CD4-positive, alpha-beta T cell (primary cell): ENCODE measurements at regions not wholly inside any gene's neighbourhood (a gene's known extent, or its start where the extent isn't known, plus 50 kb on each side); places are given as distances from the start of the nearest gene placed in this dataset.

Experiments
- ATAC-seq: fragments of 200-7000 bp; cut with Tn5 transposase; one replicate; pipeline ENCODE4 v1.10.0; 2022; ENCODE audit warnings: mild to moderate bottlenecking; ENCODE audit not compliant: poor library complexity
- CTCF ChIA-PET: fragments of 350-600 bp; sonication (Branson Sonifier 250); formaldehyde crosslinking; loops from one replicate; lab custom pipeline; 2021; ENCODE audit warnings: antibody characterized with exemption, inconsistent platforms; lab: Charles Lee
- POLR2A ChIA-PET: fragments of 350-600 bp; sonication (Branson Sonifier 250); formaldehyde crosslinking; loops from one replicate; lab custom pipeline; 2021; ENCODE audit warnings: antibody characterized with exemption, inconsistent platforms; lab: Charles Lee
- DNase-seq, 14 experiments: peaks; one replicate each; pipeline ENCODE4 v3.0.0-alpha.2; 2013 to 2020; ENCODE audit warnings: mixed read lengths in 2 of 14
- H3K27ac ChIP-seq, 2 donors: one replicate each; pipeline versions ENCODE4 v1.5.1 to v1.7.0; 2013; ENCODE audit warnings: low read length in 2 of 2, low read depth in 1 of 2, mild to moderate bottlenecking in 1 of 2
- H3K27me3 ChIP-seq, 2 experiments: 1 replicate in 1 of 2; 2 replicates in 1 of 2; pipeline versions ENCODE4 v1.6.1 to v1.7.0; 2013; ENCODE audit warnings: low read length in 2 of 2, control low read depth in 1 of 2, mild to moderate bottlenecking in 1 of 2, moderate library complexity in 1 of 2; ENCODE audit not compliant: insufficient read depth in 2 of 2, control insufficient read depth in 1 of 2
- H3K36me3 ChIP-seq: one replicate; pipeline ENCODE4 v1.6.1; 2013; ENCODE audit warnings: low read length, control low read depth; ENCODE audit not compliant: insufficient read depth
- H3K4me1 ChIP-seq: one replicate; pipeline ENCODE4 v1.6.1; 2013; ENCODE audit warnings: low read length, control low read depth; ENCODE audit not compliant: insufficient read depth
- H3K4me3 ChIP-seq: one replicate; pipeline ENCODE4 v1.5.1; 2013; ENCODE audit warnings: mild to moderate bottlenecking, low read length, moderate library complexity
- H3K9me3 ChIP-seq, 2 experiments: 1 replicate in 1 of 2; 2 replicates in 1 of 2; pipeline versions ENCODE4 v1.6.1 to v1.7.0; 2013; ENCODE audit warnings: low read length in 2 of 2, mild to moderate bottlenecking in 2 of 2, control low read depth in 1 of 2, moderate library complexity in 1 of 2; ENCODE audit not compliant: control insufficient read depth in 1 of 2, insufficient read depth in 1 of 2
- H3K27ac Mint-ChIP-seq: one replicate; pipeline ENCODE4 v1.8.0; 2020; ENCODE audit warnings: mixed read lengths
- H3K27me3 Mint-ChIP-seq: one replicate; pipeline ENCODE4 v1.8.0; 2021; ENCODE audit warnings: mixed read lengths
- H3K36me3 Mint-ChIP-seq: one replicate; pipeline ENCODE4 v1.8.0; 2021; ENCODE audit warnings: low read depth, mixed read lengths
- H3K4me1 Mint-ChIP-seq: one replicate; pipeline ENCODE4 v1.8.0; 2021; ENCODE audit warnings: low read depth, mixed read lengths
- H3K4me3 Mint-ChIP-seq: one replicate; pipeline ENCODE4 v1.8.0; 2020; ENCODE audit warnings: mild to moderate bottlenecking, mixed read lengths
- H3K9me3 Mint-ChIP-seq: one replicate; pipeline ENCODE4 v1.8.0; 2020; ENCODE audit warnings: mixed read lengths
- intact Hi-C, 2 experiments: fragments of 100-400 bp; cut with DNase I in 1 of 2; cut with micrococcal nuclease in 1 of 2; formaldehyde crosslinking; loops; one replicate each; pipeline versions ENCODE4 v1.15.1 to v1.9.0; 2023 to 2025; cut with DNase I, micrococcal nuclease
- TF ChIP-seq, protein P1 (sequence below): fragments of 200-600 bp; IDR thresholded peaks from one replicate; pipeline ENCODE4 v1.8.0; 2022; ENCODE audit warnings: antibody characterized with exemption, mild to moderate bottlenecking

DNA sequence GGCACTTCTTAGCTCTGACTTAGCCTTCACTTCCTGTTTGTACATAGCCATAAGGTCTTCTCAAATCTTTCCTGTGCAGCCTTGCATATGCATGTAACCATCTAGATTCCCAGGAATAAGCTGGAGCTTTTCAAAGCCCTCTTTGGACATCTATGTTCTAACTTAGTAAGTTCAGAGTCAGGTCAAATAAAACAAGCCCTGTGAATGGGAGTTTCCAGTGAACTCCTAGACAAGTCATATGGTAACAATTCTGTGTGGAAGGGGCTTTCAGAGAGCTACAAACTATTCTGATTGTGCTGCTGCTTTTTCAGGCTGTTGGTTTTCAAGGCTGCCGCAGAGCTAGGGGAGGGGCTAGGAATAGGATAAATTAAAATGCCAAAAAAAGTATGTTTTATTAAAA lies 208.4 kb upstream of the AKR1E2 start:
- Histone ChIP-seq H3K36me3 (no peaks in the 10 kb centered on the region), H3K27me3 (peaks cover 0 to 15% of the 10 kb centered on the region in 2 experiments), H3K4me1 (no peaks in the 10 kb centered on the region), H3K9me3 (peaks cover 4 to 13% of the 10 kb centered on the region in 2 experiments), H3K4me3 (no peak overlapping the region), H3K27ac (no peak overlapping the region)
- H3K27ac Mint-ChIP-seq: no peak overlapping the region
- intact Hi-C loops: no loop called here
- DNase-seq: no peak
- H3K27me3 Mint-ChIP-seq: peaks cover 6% of the 10 kb centered on the region
- TF ChIP-seq, protein P1, sequence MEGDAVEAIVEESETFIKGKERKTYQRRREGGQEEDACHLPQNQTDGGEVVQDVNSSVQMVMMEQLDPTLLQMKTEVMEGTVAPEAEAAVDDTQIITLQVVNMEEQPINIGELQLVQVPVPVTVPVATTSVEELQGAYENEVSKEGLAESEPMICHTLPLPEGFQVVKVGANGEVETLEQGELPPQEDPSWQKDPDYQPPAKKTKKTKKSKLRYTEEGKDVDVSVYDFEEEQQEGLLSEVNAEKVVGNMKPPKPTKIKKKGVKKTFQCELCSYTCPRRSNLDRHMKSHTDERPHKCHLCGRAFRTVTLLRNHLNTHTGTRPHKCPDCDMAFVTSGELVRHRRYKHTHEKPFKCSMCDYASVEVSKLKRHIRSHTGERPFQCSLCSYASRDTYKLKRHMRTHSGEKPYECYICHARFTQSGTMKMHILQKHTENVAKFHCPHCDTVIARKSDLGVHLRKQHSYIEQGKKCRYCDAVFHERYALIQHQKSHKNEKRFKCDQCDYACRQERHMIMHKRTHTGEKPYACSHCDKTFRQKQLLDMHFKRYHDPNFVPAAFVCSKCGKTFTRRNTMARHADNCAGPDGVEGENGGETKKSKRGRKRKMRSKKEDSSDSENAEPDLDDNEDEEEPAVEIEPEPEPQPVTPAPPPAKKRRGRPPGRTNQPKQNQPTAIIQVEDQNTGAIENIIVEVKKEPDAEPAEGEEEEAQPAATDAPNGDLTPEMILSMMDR: no peak
- H3K36me3 Mint-ChIP-seq: no peaks in the 10 kb centered on the region
- no peak for ATAC-seq
- H3K9me3 Mint-ChIP-seq: peaks cover 16% of the 10 kb centered on the region
- ChIA-PET POLR2A (interaction anchor here (1.2 kb wide), 1 partner anchor 8 kb away, joined by 4 read pairs; no protein-coding TSS in a partner anchor), CTCF (interaction anchor here (1.4 kb wide), 1 partner anchor 16 kb away, joined by 4 read pairs; no protein-coding TSS in a partner anchor)
- no peak overlapping the region for H3K4me3 Mint-ChIP-seq
- no peaks in the 10 kb centered on the region for H3K4me1 Mint-ChIP-seq

DNA sequence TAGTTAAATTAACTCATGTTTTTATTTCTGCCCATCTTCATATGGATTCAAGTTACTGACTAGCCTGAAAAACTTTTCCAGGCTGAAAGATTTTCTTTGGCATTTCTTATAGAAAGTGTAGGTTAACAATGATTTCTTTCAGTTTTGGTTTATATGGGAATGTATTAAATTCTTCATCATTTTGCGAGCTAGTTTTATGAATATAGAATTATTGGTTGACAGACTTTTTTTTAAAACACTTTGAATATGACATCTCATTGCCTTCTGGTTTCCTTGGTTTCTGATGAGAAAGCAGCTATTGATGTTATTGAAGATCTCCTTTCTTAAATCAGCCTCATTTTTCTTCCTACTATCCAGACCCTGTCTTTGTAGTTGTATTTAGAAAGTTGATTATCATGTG lies 211.0 kb upstream of the AKR1E2 start:
- peaks cover 16% of the 10 kb centered on the region for H3K9me3 Mint-ChIP-seq
- Histone ChIP-seq H3K4me3 (no peak overlapping the region), H3K36me3 (no peaks in the 10 kb centered on the region), H3K4me1 (no peaks in the 10 kb centered on the region), H3K27ac (no peak overlapping the region), H3K9me3 (peaks cover 4 to 13% of the 10 kb centered on the region in 2 experiments), H3K27me3 (peaks cover 0 to 11% of the 10 kb centered on the region in 2 experiments)
- H3K4me3 Mint-ChIP-seq: no peak overlapping the region
- ChIA-PET CTCF (interaction anchor here (0.6 kb wide), 1 partner anchor 964 kb away, joined by 3 read pairs; no protein-coding TSS in a partner anchor), POLR2A (no interaction called here)
- peaks cover 6% of the 10 kb centered on the region for H3K27me3 Mint-ChIP-seq
- no peaks in the 10 kb centered on the region for H3K36me3 Mint-ChIP-seq
- no peaks in the 10 kb centered on the region for H3K4me1 Mint-ChIP-seq
- TF ChIP-seq, protein P1: no peak
- ATAC-seq (no peak), DNase-seq (no peak)
- intact Hi-C loops: no loop called here
- no peak overlapping the region for H3K27ac Mint-ChIP-seq

DNA sequence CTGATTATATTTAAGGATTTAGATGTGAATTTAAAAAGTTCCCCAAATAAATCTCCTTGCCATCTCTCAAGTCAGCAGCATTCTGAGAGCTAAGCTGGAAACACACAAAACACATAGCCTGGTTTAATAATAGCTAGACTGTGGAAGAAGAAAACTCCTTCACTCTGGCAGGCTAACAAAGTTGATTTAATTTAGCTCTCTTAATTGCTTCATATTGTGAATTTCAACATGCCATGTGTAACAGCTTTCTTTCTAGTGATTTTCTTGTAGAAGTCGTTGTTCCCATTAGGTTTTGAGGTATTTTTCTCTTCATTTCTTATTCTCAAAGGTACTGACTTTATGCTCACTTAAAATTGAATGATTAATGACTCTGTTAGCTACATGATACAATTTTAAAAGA lies 216.8 kb upstream of the AKR1E2 start:
- Mint-ChIP-seq H3K4me1 (no peaks in the 10 kb centered on the region), H3K27me3 (no peaks in the 10 kb centered on the region), H3K36me3 (no peaks in the 10 kb centered on the region), H3K4me3 (no peak overlapping the region), H3K27ac (no peak overlapping the region), H3K9me3 (no peaks in the 10 kb centered on the region)
- POLR2A ChIA-PET: interaction anchor here (1.1 kb wide), 1 partner anchor 9 kb away, joined by 4 read pairs; no protein-coding TSS in a partner anchor
- H3K9me3 ChIP-seq: no peaks in the 10 kb centered on the region
- ATAC-seq: no peak
- CTCF ChIA-PET: interaction anchor here (0.9 kb wide), 1 partner anchor 13 kb away, joined by 3 read pairs; no protein-coding TSS in a partner anchor
- intact Hi-C loops: no loop called here
- H3K36me3 ChIP-seq: no peaks in the 10 kb centered on the region
- no peak overlapping the region for H3K27ac ChIP-seq
- no peak overlapping the region for H3K4me3 ChIP-seq
- DNase-seq: no peak
- TF ChIP-seq, protein P1: no peak
- H3K4me1 ChIP-seq: no peaks in the 10 kb centered on the region
- no peaks in the 10 kb centered on the region for H3K27me3 ChIP-seq
